H9 (cell line): ENCODE measurements at regions not wholly inside any gene's neighbourhood (a gene's known extent, or its start where the extent isn't known, plus 50 kb on each side); places are given as distances from the start of the nearest gene placed in this dataset.

Source experiments
- DNase-seq: peaks from one replicate; pipeline ENCODE4 v3.0.0-alpha.2; 2017
- H2AFZ ChIP-seq: one replicate; pipeline ENCODE4 v1.6.1; 2013; ENCODE audit warnings: mild to moderate bottlenecking, low read length, control low read depth, moderate library complexity
- H2AK5ac ChIP-seq: 2 replicates; pipeline ENCODE4 v1.6.1; 2013; ENCODE audit warnings: low read length, control low read depth, mixed read lengths; ENCODE audit not compliant: insufficient read length
- H2BK120ac ChIP-seq: one replicate; pipeline ENCODE4 v1.6.1; 2013; ENCODE audit warnings: low read depth, mild to moderate bottlenecking, low read length, control low read depth, inconsistent platforms; ENCODE audit not compliant: poor library complexity, severe bottlenecking
- H2BK12ac ChIP-seq: 2 replicates; pipeline ENCODE4 v1.6.1; 2013; ENCODE audit warnings: low read length, control low read depth, mixed read lengths, low read depth; ENCODE audit not compliant: insufficient read length
- H2BK15ac ChIP-seq: 2 replicates; pipeline ENCODE4 v1.6.1; 2013; ENCODE audit warnings: low read depth, low read length, control low read depth
- H2BK20ac ChIP-seq: one replicate; pipeline ENCODE4 v1.6.1; 2013; ENCODE audit warnings: low read depth, mild to moderate bottlenecking, low read length, control low read depth, inconsistent platforms; ENCODE audit not compliant: poor library complexity, severe bottlenecking
- H2BK5ac ChIP-seq: 2 replicates; pipeline ENCODE4 v1.6.1; 2013; ENCODE audit warnings: low read length, control low read depth, mixed read lengths; ENCODE audit not compliant: insufficient read length
- H3K14ac ChIP-seq: 2 replicates; pipeline ENCODE4 v1.6.1; 2013; ENCODE audit warnings: low read length, control low read depth; ENCODE audit not compliant: insufficient read depth
- H3K18ac ChIP-seq: 2 replicates; pipeline ENCODE4 v1.6.1; 2013; ENCODE audit warnings: low read depth, mild to moderate bottlenecking, mixed read lengths, low read length, control low read depth; ENCODE audit not compliant: insufficient read length
- H3K23ac ChIP-seq: 2 replicates; pipeline ENCODE4 v1.6.1; 2013; ENCODE audit warnings: low read length, control low read depth, mixed read lengths, low read depth; ENCODE audit not compliant: insufficient read length
- H3K23me2 ChIP-seq: 2 replicates; pipeline ENCODE4 v1.6.1; 2013; ENCODE audit warnings: low read depth, mild to moderate bottlenecking, mixed read lengths, low read length, control low read depth; ENCODE audit not compliant: insufficient read length, poor library complexity, severe bottlenecking
- H3K27ac ChIP-seq: 2 replicates; pipeline ENCODE4 v1.5.1; 2013; ENCODE audit warnings: low read length, control low read depth, mixed read lengths, low read depth; ENCODE audit not compliant: insufficient read length
- H3K27me3 ChIP-seq: 2 replicates; pipeline ENCODE4 v1.6.1; 2013; ENCODE audit warnings: low read length, control low read depth, inconsistent platforms; ENCODE audit not compliant: insufficient read depth
- H3K4ac ChIP-seq: 2 replicates; pipeline ENCODE4 v1.6.1; 2013; ENCODE audit warnings: low read depth, mild to moderate bottlenecking, control low read depth, inconsistent platforms, low read length, moderate library complexity
- H3K4me1 ChIP-seq: 2 replicates; pipeline ENCODE4 v1.6.1; 2013; ENCODE audit warnings: low read length, control low read depth, inconsistent platforms; ENCODE audit not compliant: insufficient read depth
- H3K4me2 ChIP-seq: 2 replicates; pipeline ENCODE4 v1.6.1; 2013; ENCODE audit warnings: low read length, control low read depth, mixed read lengths; ENCODE audit not compliant: insufficient read length, insufficient read depth
- H3K56ac ChIP-seq: 2 replicates; pipeline ENCODE4 v1.6.1; 2013; ENCODE audit warnings: low read depth, mild to moderate bottlenecking, mixed read lengths, low read length, control low read depth; ENCODE audit not compliant: insufficient read length
- H3K79me1 ChIP-seq: 2 replicates; pipeline ENCODE4 v1.6.1; 2013; ENCODE audit warnings: low read depth, mild to moderate bottlenecking, moderate library complexity, low read length, control low read depth, inconsistent platforms; ENCODE audit not compliant: insufficient read depth, poor library complexity, severe bottlenecking
- H3K79me2 ChIP-seq: 2 replicates; pipeline ENCODE4 v1.6.1; 2013; ENCODE audit warnings: low read length, control low read depth, inconsistent platforms; ENCODE audit not compliant: insufficient read depth
- H3K9ac ChIP-seq: 2 replicates; pipeline ENCODE4 v1.6.1; 2013; ENCODE audit warnings: low read length, control low read depth, mixed read lengths; ENCODE audit not compliant: insufficient read length; ENCODE audit errors: extremely low read depth
- H3K9me3 ChIP-seq: one replicate; pipeline ENCODE4 v1.6.1; 2013; ENCODE audit warnings: low read depth, low read length, inconsistent platforms; ENCODE audit not compliant: control insufficient read depth
- H3T11ph ChIP-seq: one replicate; pipeline ENCODE4 v1.6.1; 2013; ENCODE audit warnings: mild to moderate bottlenecking, low read length, control low read depth, inconsistent platforms
- H4K20me1 ChIP-seq: one replicate; pipeline ENCODE4 v1.6.1; 2013; ENCODE audit not compliant: control insufficient read depth, insufficient read length, insufficient read depth
- H4K5ac ChIP-seq: 2 replicates; pipeline ENCODE4 v1.6.1; 2013; ENCODE audit warnings: low read depth, mild to moderate bottlenecking, mixed read lengths, low read length, control low read depth; ENCODE audit not compliant: insufficient read length
- H4K8ac ChIP-seq: replicated peaks from 2 replicates; pipeline ENCODE4 v1.6.1; 2013; ENCODE audit warnings: low read length, control low read depth, mixed read lengths, low read depth; ENCODE audit not compliant: insufficient read length
- H4K91ac ChIP-seq: 2 replicates; pipeline ENCODE4 v1.6.1; 2013; ENCODE audit warnings: low read depth, mild to moderate bottlenecking, moderate library complexity, mixed read lengths, low read length, control low read depth; ENCODE audit not compliant: insufficient read length
- H3K27ac Mint-ChIP-seq, 3 experiments: 2 replicates in 2 of 3; 3 replicates in 1 of 3; pipeline ENCODE4 v1.8.0; 2020 to 2021; ENCODE audit warnings: mixed read lengths in 3 of 3, mild to moderate bottlenecking in 1 of 3, moderate library complexity in 1 of 3
- H3K27me3 Mint-ChIP-seq: 2 replicates; pipeline ENCODE4 v1.8.0; 2021; ENCODE audit warnings: low read depth, mild to moderate bottlenecking, moderate library complexity, mixed read lengths
- H3K36me3 Mint-ChIP-seq, 3 experiments: 2 replicates in 2 of 3; 3 replicates in 1 of 3; pipeline ENCODE4 v1.8.0; 2020 to 2021; ENCODE audit warnings: low read depth in 3 of 3, mixed read lengths in 3 of 3; ENCODE audit not compliant: insufficient read depth in 1 of 3
- H3K4me1 Mint-ChIP-seq, 2 experiments: 2 replicates each; pipeline ENCODE4 v1.8.0; 2020; ENCODE audit warnings: mixed read lengths in 2 of 2
- H3K4me3 Mint-ChIP-seq, 2 experiments: 2 replicates in 1 of 2; 3 replicates in 1 of 2; pipeline ENCODE4 v1.8.0; 2020 to 2021; ENCODE audit warnings: mild to moderate bottlenecking in 2 of 2, mixed read lengths in 2 of 2, moderate library complexity in 1 of 2
- H3K9me3 Mint-ChIP-seq, 2 experiments: 2 replicates in 1 of 2; 3 replicates in 1 of 2; pipeline ENCODE4 v1.8.0; 2020; ENCODE audit warnings: mild to moderate bottlenecking in 2 of 2, mixed read lengths in 2 of 2, moderate library complexity in 1 of 2
- WGBS: extraction: QIAGEN DNeasy Blood & Tissue Kit; methylation state at CpG from one replicate; pipeline ENCODE4 v1.1.7; 2013; ENCODE audit warnings: missing lambda C conversion rate, low lambda C conversion rate, mixed read lengths; ENCODE audit not compliant: insufficient read length; ENCODE audit errors: extremely low coverage; 5-methylcytosine and 5-hydroxymethylcytosine counted together
- TF ChIP-seq, protein P1 (sequence below): fragments of 200-600 bp; sonication (generic); conservative IDR thresholded peaks from 3 replicates; pipeline ENCODE4 v1.8.0; 2021; ENCODE audit warnings: antibody characterized with exemption, mild to moderate bottlenecking

- H3K27me3 Mint-ChIP-seq, result no peaks in the 10 kb centered on the region
- no peak overlapping the region for H3K56ac ChIP-seq
Measured at GRCh38 chr17:54784305-54784704, 116.3 kb upstream of the TOM1L1 start.

More at GRCh38 chr17:54784305-54784704, 116.3 kb upstream of the TOM1L1 start:
- Histone ChIP-seq H3K9me3 (no peaks in the 10 kb centered on the region), H4K20me1 (no peaks in the 10 kb centered on the region), H2BK5ac (no peak overlapping the region), H3K14ac (no peak overlapping the region), H3K4me1 (no peaks in the 10 kb centered on the region), H3K4me2 (no peak overlapping the region), H2AFZ (no peak overlapping the region), H3K27me3 (no peaks in the 10 kb centered on the region), H4K91ac (no peak overlapping the region), H3K23me2 (no peaks in the 10 kb centered on the region), H3K4ac (no peak overlapping the region), H2AK5ac (no peak overlapping the region), H3T11ph (no peak overlapping the region), H3K27ac (no peak overlapping the region), H2BK15ac (no peak overlapping the region), H4K5ac (no peak overlapping the region), H2BK12ac (no peak overlapping the region), H4K8ac (no peak overlapping the region), H2BK20ac (no peak overlapping the region), H3K23ac (no peak overlapping the region), H3K18ac (no peak overlapping the region), H3K79me2 (no peaks in the 10 kb centered on the region), H2BK120ac (no peak overlapping the region), H3K9ac (no peak overlapping the region), H3K79me1 (no peaks in the 10 kb centered on the region)
- no peak for DNase-seq
- no peak overlapping the region for H3K27ac Mint-ChIP-seq
- no peaks in the 10 kb centered on the region for H3K9me3 Mint-ChIP-seq
- no peaks in the 10 kb centered on the region for H3K4me1 Mint-ChIP-seq
- no peak overlapping the region for H3K4me3 Mint-ChIP-seq
- no peaks in the 10 kb centered on the region; a peak in 1 of 7 replicates for H3K36me3 Mint-ChIP-seq
- TF ChIP-seq, protein P1, sequence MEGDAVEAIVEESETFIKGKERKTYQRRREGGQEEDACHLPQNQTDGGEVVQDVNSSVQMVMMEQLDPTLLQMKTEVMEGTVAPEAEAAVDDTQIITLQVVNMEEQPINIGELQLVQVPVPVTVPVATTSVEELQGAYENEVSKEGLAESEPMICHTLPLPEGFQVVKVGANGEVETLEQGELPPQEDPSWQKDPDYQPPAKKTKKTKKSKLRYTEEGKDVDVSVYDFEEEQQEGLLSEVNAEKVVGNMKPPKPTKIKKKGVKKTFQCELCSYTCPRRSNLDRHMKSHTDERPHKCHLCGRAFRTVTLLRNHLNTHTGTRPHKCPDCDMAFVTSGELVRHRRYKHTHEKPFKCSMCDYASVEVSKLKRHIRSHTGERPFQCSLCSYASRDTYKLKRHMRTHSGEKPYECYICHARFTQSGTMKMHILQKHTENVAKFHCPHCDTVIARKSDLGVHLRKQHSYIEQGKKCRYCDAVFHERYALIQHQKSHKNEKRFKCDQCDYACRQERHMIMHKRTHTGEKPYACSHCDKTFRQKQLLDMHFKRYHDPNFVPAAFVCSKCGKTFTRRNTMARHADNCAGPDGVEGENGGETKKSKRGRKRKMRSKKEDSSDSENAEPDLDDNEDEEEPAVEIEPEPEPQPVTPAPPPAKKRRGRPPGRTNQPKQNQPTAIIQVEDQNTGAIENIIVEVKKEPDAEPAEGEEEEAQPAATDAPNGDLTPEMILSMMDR, result no peak
- WGBS, result no CpG with 5 or more reads among the region's 3 CpGs
